ENCODE measurements at regions not wholly inside any gene's neighbourhood (a gene's known extent, or its start where the extent isn't known, plus 50 kb on each side); places are given as distances from the start of the nearest gene placed in this dataset.

DNA sequence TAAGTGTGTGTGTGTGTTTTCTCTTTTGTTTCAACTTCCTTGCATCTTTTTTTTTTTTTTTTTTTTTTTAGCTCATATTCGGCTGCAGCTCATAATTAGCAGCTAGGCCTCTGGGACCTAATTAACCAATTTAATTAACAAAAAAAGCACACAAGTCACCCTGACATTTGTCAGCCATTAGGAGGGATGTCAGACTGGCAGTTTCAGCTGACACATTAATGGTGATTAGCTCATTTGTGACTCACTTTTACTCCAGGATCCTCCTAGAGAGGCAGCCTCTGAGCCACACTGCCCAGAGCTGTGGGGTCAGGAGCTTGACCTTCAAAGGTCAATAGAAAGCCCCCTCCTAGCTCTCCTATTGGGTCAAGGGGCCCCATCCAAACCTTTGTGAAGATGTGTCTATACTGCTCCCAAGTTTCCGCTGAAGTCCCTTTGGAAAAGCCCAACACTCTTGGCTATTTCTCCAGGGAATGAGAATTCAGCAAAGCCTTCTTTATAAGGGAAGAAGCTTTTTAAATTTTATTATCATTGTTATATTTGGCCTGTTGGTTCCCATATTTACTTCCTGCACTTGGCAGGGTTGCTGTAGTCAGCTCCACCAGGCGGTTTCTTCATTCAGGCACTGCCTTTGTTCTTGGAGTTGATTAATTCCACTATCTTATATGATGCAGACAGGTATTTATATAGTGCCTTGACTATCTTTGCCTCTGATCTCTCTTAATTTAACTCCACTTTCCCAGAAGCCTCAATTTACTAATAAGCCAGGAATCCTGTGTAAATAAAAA lies 109.5 kb upstream of the HABP2 start:
- no peak overlapping the region for H3K27ac Mint-ChIP-seq
- no peak for DNase-seq
- H3K36me3 Mint-ChIP-seq (ENCODE audit: low read depth): no peaks in the 10 kb centered on the region
- no peaks in the 10 kb centered on the region for H3K4me1 Mint-ChIP-seq
- peaks cover 8% of the 10 kb centered on the region for H3K27me3 Mint-ChIP-seq
- CTCF ChIA-PET: interaction anchor here (1.2 kb wide), 1 partner anchor 10 kb away, joined by 5 read pairs; no protein-coding TSS in a partner anchor
- no peaks in the 10 kb centered on the region for H3K9me3 Mint-ChIP-seq
- POLR2A ChIA-PET: no interaction called here
- no peak overlapping the region for H3K4me3 Mint-ChIP-seq

DNA sequence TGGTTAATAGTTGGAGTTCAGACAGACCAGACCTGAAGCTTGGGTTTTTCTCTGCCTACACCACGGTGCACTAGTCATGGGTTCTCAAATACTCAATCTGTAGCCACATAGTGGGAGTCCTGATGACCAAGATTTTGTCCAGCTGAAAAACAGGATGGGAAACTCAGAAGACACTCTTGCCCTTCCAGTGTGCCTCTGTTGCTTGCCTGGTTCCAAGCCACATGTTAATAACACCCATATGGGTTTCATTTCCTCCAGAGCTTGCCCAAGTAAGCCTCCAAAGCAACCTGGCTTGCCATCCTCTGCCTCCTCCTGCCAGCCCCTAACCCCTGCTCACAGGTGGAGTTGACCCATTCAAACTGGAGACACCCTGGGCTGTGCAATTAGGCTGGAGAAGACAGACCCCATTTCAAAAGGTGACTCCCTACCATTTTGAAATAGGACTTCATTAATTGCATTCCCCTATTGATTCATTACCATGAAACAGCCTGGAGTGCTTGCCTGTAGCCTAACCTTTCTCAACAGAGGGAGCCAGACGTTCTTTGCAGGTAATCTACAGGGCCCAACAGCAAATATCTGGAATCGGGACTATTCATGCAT lies 108.0 kb upstream of the HABP2 start:
- POLR2A ChIA-PET: no interaction called here
- H3K27me3 Mint-ChIP-seq: peaks cover 15% of the 10 kb centered on the region
- H3K4me1 Mint-ChIP-seq: no peaks in the 10 kb centered on the region

DNA sequence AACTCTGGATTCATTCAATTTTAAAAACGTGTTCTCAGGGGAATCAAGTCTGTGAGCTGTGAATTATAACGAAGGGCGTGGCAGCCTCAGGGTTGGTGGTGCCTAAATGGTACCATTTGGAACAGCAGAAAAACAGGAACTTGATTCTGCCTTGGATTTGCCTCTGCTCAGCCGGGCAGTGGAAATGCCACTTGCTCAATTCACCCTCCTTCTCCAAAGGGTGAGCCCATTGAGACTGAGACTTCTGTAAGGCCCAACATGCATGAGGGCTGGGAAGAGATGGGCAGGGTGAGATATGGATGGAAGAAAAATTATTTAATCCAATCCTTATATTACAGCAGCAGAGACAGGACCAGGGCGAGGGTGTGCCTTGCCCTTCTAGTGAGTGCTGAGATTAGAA lies 107.1 kb upstream of the HABP2 start:
- ChIA-PET CTCF (no interaction called here), POLR2A (no interaction called here)
- no peak for DNase-seq
- Mint-ChIP-seq H3K4me3 (no peak overlapping the region), H3K4me1 (no peaks in the 10 kb centered on the region), H3K9me3 (no peaks in the 10 kb centered on the region), H3K27ac (no peak overlapping the region), H3K36me3 (ENCODE audit: low read depth) (no peaks in the 10 kb centered on the region), H3K27me3 (peaks cover 16% of the 10 kb centered on the region)

More for the DNA sequence above, 108.0 kb upstream of the HABP2 start:
- H3K36me3 Mint-ChIP-seq (ENCODE audit: low read depth): no peaks in the 10 kb centered on the region
- CTCF ChIA-PET: no interaction called here
- DNase-seq: no peak
- no peak overlapping the region for H3K4me3 Mint-ChIP-seq
- H3K27ac Mint-ChIP-seq: no peak overlapping the region
- H3K9me3 Mint-ChIP-seq: no peaks in the 10 kb centered on the region

DNA sequence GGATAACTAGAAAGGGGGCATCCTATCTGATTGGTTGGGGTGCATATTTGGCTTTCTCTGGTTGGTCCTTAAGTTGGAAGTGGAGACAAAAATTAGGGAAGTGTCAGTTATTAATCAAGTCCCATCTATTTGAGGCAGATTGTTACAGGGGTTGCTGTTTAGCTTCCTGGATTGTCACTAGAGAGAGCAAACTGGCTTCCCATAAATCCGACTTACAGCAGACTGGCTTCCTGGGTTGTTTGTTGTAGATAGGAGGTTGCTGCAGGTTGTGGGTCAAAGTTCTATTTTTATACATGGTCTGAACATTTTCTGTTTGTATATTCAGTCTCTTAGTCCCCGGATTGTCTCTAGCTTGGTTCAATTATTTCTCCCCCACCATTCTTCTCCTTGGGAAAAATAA lies 106.1 kb upstream of the HABP2 start:
- DNase-seq: no peak
- no peak overlapping the region for H3K4me3 Mint-ChIP-seq
- H3K4me1 Mint-ChIP-seq: no peaks in the 10 kb centered on the region
- H3K27ac Mint-ChIP-seq: no peak overlapping the region
- CTCF ChIA-PET: interaction anchor here (1.3 kb wide), 1 partner anchor 11 kb away, joined by 3 read pairs; no protein-coding TSS in a partner anchor
- no peaks in the 10 kb centered on the region for H3K9me3 Mint-ChIP-seq
- no peaks in the 10 kb centered on the region for H3K36me3 Mint-ChIP-seq (ENCODE audit: low read depth)
- POLR2A ChIA-PET: no interaction called here
- peaks cover 19% of the 10 kb centered on the region for H3K27me3 Mint-ChIP-seq

DNA sequence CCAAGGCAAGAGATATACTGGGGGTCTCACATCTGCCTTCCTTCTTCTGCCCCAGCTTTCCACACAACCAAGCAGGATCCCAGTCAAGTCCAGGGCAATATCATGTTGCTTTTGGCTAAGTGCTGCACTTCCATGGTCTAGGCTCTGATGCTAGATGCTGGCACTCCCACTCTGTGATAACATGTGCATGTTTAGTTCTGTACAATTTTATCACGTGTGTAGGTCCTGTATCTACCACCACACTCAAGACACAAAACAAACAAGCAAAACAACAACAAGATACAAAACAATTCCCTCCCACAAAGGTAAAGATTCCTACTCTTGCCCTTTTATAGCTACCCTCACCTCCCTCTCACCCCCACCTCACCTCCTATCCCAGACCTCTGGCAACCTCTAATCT lies 105.6 kb upstream of the HABP2 start:
- Mint-ChIP-seq H3K27me3 (peaks cover 19% of the 10 kb centered on the region), H3K4me1 (no peaks in the 10 kb centered on the region), H3K4me3 (no peak overlapping the region), H3K9me3 (no peaks in the 10 kb centered on the region), H3K36me3 (ENCODE audit: low read depth) (no peaks in the 10 kb centered on the region), H3K27ac (no peak overlapping the region)
- POLR2A ChIA-PET: no interaction called here
- CTCF ChIA-PET: interaction anchor here (1.3 kb wide), 1 partner anchor 10 kb away, joined by 3 read pairs; no protein-coding TSS in a partner anchor
- DNase-seq: no peak

DNA sequence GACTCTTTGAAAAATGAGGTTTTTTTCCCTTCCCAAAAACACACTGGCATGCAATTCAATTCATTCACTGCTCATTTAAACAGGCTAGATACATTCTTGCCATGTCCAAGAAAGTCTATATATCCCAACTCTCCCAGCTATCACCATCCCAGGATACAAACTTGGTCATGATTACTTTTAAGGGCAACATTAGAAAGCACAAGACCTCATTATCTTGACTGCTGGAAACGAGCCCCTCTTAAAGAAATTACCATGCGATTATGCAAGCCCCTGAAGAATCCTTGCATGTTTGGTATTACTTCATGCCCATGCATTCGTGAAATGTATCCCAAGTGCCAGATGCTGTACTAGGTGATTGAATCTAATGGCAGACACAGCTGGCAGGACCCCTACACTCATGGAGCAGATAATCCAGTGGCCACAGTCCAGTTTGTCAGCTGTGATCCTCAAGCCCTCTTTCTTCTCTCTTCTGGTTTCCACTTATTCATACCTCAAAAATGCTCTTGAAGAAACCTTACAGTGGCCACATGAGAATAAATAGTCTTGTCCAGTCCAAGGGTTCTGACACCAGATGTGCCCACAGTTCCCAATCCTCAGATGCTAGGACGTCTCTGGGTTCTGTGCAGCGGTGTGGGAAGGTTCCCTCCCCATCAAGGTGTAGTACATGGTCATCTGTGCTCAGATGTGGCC lies 103.7 kb upstream of the HABP2 start:
- H3K4me3 Mint-ChIP-seq: no peak overlapping the region
- ChIA-PET POLR2A (no interaction called here), CTCF (no interaction called here)
- H3K27ac Mint-ChIP-seq: no peak overlapping the region
- no peaks in the 10 kb centered on the region for H3K4me1 Mint-ChIP-seq
- H3K9me3 Mint-ChIP-seq: no peaks in the 10 kb centered on the region
- peaks cover 19% of the 10 kb centered on the region for H3K27me3 Mint-ChIP-seq
- H3K36me3 Mint-ChIP-seq (ENCODE audit: low read depth): no peaks in the 10 kb centered on the region
- no peak for DNase-seq

DNA sequence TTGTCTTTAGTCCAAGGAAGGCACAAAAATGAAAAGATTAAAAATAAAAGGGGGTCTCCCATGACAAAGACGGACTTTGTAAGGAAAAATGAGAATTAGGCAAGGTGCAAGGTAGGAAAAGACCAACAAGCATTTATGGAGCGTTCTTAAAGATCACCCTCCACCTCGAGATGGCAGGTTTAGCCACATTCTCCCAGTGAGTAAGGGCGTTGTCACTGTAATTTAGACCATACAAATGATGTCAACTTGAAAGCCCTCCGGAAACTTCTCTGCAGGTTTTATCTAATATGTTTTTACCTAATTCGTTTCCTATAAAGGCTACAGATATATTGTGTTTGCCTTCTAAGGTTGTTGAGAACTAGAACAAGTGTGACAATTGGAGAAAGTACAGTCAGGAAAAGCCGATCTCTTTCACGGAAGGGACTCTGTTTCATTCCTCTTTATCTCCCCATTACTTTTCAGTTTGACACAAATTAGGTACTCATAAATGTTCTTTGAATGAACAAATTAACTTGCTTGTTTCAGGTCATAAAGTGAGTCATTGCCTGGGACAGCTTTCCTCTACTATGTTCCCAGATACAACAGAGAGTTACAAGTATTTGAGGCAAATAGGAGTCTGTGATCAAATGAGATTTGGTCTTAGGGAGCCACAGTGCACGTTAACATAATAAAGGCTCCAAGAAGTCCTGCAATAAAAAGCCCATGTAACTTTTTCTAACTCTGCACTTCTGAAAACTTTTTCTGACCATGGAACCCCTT lies 102.6 kb upstream of the HABP2 start:
- DNase-seq: no peak
- POLR2A ChIA-PET: no interaction called here
- H3K4me3 Mint-ChIP-seq: no peak overlapping the region
- H3K27ac Mint-ChIP-seq: no peak overlapping the region
- H3K36me3 Mint-ChIP-seq (ENCODE audit: low read depth): no peaks in the 10 kb centered on the region
- CTCF ChIA-PET: no interaction called here
- H3K27me3 Mint-ChIP-seq: peaks cover 19% of the 10 kb centered on the region
- H3K4me1 Mint-ChIP-seq: no peaks in the 10 kb centered on the region
- H3K9me3 Mint-ChIP-seq: no peaks in the 10 kb centered on the region

DNA sequence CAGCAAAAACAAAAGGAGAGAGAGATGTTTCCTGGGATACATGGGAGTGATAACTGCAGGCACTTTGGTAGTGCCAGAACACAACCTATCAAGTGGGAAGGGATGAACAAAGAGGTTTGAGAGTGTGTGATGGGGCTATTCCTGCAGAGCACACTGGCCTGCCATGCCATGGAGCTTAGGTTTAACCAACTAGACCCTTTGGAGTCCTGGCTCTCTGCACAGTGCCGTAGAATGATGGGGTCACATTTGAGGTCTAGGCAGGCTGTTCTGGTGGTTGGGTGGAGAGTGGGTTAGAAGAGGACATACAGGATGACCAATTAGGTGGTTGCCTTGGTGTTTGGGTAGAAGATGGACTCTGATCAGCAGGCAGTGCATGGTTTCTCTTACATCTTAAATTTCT lies 101.9 kb upstream of the HABP2 start:
- CTCF ChIA-PET: no interaction called here
- H3K27ac Mint-ChIP-seq: no peak overlapping the region
- POLR2A ChIA-PET: no interaction called here
- H3K9me3 Mint-ChIP-seq: no peaks in the 10 kb centered on the region
- H3K4me3 Mint-ChIP-seq: no peak overlapping the region
- H3K27me3 Mint-ChIP-seq: peaks cover 19% of the 10 kb centered on the region
- no peaks in the 10 kb centered on the region for H3K36me3 Mint-ChIP-seq (ENCODE audit: low read depth)
- no peaks in the 10 kb centered on the region for H3K4me1 Mint-ChIP-seq
- no peak for DNase-seq

DNA sequence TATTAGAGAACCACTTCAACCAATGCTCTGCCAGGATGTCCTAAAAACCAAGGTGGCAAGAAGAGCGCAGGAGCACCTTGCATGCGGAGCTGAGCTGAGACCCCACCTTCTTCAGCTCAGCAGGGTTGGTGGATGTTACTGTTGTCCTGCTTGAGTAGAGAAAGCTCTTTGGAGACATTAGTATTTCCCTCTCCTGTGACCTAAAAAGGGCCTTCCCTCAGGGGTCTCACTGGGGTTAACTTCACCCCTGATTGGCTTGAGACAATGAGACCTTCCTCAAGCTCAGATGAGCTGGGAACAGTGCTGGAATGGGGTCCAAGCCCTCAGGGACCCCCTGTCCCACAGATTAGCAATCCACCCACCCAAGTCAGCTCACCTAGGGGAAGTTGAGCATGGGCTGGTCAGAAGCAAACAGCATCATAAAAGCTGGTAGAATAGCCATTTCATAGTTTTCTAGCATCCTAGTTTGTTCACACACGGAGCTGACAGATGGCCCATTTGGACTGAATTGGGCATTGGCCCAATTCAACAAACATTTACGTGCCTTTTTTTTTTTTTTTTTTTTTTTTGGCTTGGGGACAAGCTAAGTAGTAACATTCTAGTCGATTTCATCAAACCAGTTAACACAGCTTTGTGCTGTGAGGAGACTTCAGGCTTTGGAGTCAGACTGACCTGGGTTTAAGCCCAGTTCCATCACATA lies 100.6 kb upstream of the HABP2 start:
- H3K4me1 Mint-ChIP-seq: no peaks in the 10 kb centered on the region
- ChIA-PET POLR2A (no interaction called here), CTCF (interaction anchor here (0.6 kb wide), 1 partner anchor 107 kb away, joined by 3 read pairs; no protein-coding TSS in a partner anchor)
- H3K9me3 Mint-ChIP-seq: no peaks in the 10 kb centered on the region
- H3K27ac Mint-ChIP-seq: no peak overlapping the region
- H3K27me3 Mint-ChIP-seq: peaks cover 15% of the 10 kb centered on the region
- H3K4me3 Mint-ChIP-seq: no peak overlapping the region
- DNase-seq: no peak
- H3K36me3 Mint-ChIP-seq (ENCODE audit: low read depth): no peaks in the 10 kb centered on the region

DNA sequence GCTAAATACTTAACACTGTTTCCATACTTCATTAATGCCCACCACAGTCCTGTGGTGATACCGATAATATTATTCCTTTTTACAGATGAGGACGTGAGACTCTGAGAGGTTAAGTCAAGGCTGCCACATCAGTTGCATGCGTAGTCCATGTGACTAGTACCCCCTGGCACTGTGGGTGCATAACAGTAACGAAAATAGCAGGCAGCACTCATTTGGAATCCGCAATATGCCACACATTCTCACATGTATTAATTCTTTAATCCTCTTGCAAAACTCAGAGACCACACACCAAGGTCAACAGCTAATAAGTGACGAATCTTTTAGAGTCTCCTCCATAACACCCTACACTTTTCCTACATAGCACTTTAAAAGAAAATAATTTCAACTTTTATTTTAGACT lies 99.5 kb upstream of the HABP2 start:
- DNase-seq: no peak
- H3K36me3 Mint-ChIP-seq (ENCODE audit: low read depth): no peaks in the 10 kb centered on the region
- H3K4me3 Mint-ChIP-seq: no peak overlapping the region
- no peak overlapping the region for H3K27ac Mint-ChIP-seq
- CTCF ChIA-PET: no interaction called here
- no peaks in the 10 kb centered on the region for H3K9me3 Mint-ChIP-seq
- H3K4me1 Mint-ChIP-seq: no peaks in the 10 kb centered on the region
- POLR2A ChIA-PET: interaction anchor here (0.8 kb wide), 1 partner anchor 948 kb away, joined by 3 read pairs; no protein-coding TSS in a partner anchor
- H3K27me3 Mint-ChIP-seq: peaks cover 11% of the 10 kb centered on the region

DNA sequence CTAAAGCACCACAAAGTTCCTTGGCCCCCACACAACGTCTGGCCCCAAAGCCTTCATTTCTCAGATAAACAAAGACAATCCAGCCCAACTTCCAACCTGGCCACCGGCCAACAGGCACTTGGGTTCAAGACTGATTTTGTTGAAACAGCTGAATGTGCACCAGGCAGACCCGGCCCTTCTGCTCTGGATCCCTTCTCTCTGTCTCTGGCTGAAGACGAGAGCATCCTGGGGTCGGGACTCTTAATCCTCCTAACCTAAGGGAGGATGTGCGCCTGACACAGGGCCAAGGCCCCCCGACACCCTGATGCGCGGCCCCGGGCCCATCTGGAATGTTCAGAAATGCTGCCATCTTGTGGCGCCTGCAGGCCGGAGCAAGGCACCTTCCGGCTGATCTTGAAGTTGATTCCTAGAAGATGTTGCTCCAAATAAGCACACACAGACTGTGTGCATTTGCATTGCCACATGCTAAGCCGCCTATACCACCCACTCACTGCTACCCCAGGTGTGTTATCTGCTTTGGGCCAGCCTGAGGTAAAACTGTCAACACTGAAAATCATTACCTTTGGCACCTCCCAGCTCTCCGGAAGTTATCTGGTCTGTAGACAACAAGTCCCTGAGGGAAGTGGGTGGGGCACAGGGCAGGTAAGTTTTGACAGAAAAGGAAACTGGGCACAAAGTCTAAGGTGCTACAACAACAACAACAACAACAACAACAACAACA lies 98.4 kb upstream of the HABP2 start:
- no peak overlapping the region for H3K4me3 Mint-ChIP-seq
- DNase-seq: peak; percentile 26
- H3K4me1 Mint-ChIP-seq: no peaks in the 10 kb centered on the region
- ChIA-PET CTCF (no interaction called here), POLR2A (no interaction called here)
- no peak overlapping the region for H3K27ac Mint-ChIP-seq
- H3K27me3 Mint-ChIP-seq: peaks cover 8% of the 10 kb centered on the region
- no peaks in the 10 kb centered on the region for H3K9me3 Mint-ChIP-seq
- no peaks in the 10 kb centered on the region for H3K36me3 Mint-ChIP-seq (ENCODE audit: low read depth)

DNA sequence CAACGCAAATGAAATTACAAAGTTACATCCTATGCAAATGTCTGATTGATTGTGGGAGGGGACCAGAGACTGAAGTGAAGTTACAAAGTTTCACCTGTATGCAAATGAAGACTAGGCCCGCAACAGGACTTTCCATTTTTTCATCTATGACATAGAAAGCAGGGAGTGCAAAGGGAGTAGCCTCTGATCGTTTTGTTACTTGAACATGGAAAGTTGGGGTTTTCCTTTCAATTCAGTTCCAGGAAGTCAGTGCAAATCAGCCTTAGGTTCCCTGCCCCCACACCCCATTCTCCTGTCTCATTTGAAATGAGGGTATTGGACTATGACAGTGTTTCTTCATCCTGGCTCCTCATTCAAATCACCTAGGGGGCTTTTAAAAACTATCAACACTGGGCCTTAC lies 96.9 kb upstream of the HABP2 start:
- Mint-ChIP-seq H3K4me1 (no peaks in the 10 kb centered on the region), H3K27ac (no peak overlapping the region), H3K36me3 (ENCODE audit: low read depth) (no peaks in the 10 kb centered on the region), H3K9me3 (no peaks in the 10 kb centered on the region), H3K27me3 (peaks cover 4% of the 10 kb centered on the region), H3K4me3 (no peak overlapping the region)
- CTCF ChIA-PET: no interaction called here
- DNase-seq: no peak
- POLR2A ChIA-PET: no interaction called here

Data from activated CD4-positive, alpha-beta T cell treated with anti-CD3 and anti-CD28 coated beads, Interleukin-2, amount 10 ng/mL, durations not matched to agents 7 days and 5 days (primary cell).